GM19467 (cell line): ENCODE measurements at regions not wholly inside any gene's neighbourhood (a gene's known extent, or its start where the extent isn't known, plus 50 kb on each side); places are given as distances from the start of the nearest gene placed in this dataset.
"Not testable (repeated sequence)": the region's sequence is repeated elsewhere in the genome, so short reads cannot be mapped to it uniquely, and the experiment has no call there.

Experiments
- ATAC-seq: cut with Tn5 transposase; IDR thresholded peaks from one replicate; pipeline ENCODE4 v1.9.1; 2021; ENCODE audit warnings: mild to moderate bottlenecking, moderate library complexity; ENCODE audit not compliant: unreplicated experiment

DNA sequence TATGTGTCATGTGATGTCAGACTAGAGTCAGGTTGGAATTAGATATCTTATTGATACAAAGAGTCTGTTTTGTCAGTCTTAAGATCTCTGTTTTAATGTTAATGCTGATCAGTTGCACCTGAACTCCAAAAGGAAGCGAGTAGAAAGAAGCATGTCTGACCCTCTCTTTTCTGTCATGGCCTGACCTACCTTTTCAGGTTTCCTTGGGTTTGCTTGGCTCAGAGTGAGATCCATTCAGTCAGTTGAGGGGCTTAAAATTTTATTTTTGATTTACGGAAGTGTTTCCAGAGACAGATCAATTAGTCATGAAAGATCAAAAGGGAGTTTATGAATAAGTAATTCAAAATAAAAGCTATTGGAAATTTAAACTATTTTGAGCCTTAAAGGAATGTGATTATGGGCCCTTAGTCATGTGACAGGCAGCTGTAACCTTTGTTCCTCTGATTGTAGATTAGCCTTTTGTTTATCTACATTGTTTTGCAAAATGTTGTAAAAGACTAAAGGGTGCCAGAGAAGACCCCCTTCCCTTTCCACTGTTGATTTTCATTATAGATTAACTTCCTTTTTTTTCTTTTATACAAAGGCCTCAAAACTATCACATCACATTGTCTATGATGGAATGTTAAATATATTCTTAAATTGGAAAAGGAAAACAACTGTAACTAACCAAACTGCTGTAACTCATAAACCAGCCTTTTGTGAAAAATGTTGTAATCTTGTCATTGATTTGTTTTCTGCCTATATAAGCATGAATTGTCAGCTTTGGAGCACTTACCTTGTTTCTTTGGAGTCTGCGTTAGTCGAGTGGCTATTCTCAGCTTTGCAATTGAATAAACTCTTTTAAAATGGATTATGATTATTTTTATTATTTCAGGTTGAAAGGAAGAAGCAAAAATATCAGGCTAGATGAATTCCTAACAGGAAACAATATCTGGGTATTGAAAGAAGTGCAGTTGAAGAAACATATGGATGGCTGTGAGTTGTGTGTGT, 195.5 kb upstream of the MBL2 start:
- ATAC-seq = no peak

DNA sequence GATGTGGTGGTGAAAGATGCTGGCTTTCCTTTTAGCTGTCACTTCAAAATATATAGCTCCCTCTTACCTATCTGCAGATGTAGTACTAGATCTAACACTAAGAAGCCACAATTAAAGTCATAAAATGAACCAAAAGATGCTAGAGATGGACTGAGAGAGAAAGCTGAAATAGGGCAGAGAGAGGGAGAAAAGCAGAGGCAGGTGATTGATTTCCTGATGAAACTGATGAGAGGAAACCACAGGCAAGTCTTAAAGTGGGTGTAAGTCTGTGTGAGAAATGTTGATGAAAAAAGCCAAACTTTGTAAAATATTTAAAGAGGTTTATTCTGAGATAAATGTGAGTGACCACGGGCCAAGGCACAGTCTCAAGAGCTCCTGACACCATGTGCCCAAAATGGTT, 194.3 kb upstream of the MBL2 start:
- no peak for ATAC-seq

GRCh38 chr10:52965938-52966401, 193.4 kb upstream of the MBL2 start:
- peak; percentile 99 for ATAC-seq

GRCh38 chr10:52965509-52965908, 192.9 kb upstream of the MBL2 start:
- ATAC-seq = peak; percentile 2

- no peak for ATAC-seq
Measured at GRCh38 chr10:52961323-52961722, 188.7 kb upstream of the MBL2 start.

GRCh38 chr10:52959810-52960209, 187.2 kb upstream of the MBL2 start:
- no peak for ATAC-seq

- ATAC-seq = no peak
Measured at GRCh38 chr10:52956861-52957260, 184.3 kb upstream of the MBL2 start.

DNA sequence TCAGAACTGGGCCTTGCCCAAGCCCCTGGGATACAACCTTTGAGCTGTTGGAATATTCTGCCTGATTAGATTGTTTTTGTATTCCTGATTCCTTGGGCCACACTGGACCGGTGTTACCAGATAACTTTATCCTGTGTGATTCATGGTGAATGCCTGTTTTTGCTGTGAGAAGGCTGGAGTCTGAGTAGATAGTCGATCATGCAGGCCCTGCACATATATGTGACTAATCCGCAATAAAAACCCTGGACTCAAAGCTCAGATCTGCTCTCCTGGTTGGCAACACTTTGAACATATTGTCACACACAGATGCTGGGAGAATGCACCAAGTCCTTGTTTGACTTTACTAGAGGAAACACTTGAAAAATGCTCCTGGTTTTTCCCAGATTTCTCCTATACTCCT, 183.9 kb upstream of the MBL2 start:
- ATAC-seq = no peak

GRCh38 chr10:52955337-52955736, 182.8 kb upstream of the MBL2 start:
- no peak for ATAC-seq

GRCh38 chr10:52954407-52954806, 181.8 kb upstream of the MBL2 start:
- ATAC-seq = no peak

- no peak for ATAC-seq
Measured at GRCh38 chr10:52952391-52953055, 179.9 kb upstream of the MBL2 start.

GRCh38 chr10:52951824-52952223, 179.2 kb upstream of the MBL2 start:
- ATAC-seq = peak; percentile 98

- ATAC-seq = no peak
Measured at GRCh38 chr10:52950578-52950977, 178.0 kb upstream of the MBL2 start.

- ATAC-seq = no peak
Measured at GRCh38 chr10:52949899-52950298, 177.3 kb upstream of the MBL2 start.

DNA sequence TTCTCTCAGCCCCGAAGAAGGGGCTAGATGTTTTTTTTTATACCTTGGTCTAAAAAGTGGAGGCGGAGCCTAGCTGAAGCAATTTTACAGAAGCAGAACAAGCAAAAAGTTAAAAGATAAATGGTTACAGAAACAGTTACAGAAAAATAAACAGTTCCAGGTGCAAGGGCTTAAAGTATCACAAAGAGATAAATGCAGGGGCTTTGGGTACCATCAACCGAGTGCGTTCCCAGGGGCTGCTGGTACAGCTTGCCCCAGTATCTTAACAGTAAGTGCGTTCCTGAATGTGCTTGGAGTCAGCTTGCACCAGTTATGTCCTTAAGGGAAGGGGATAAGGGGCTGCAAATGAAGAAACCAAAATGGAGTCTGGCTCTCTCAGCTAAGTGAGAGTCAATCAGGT, 173.9 kb upstream of the MBL2 start:
- ATAC-seq = no peak

- not testable (repeated sequence) for ATAC-seq
Measured at GRCh38 chr10:52945521-52945920, 172.9 kb upstream of the MBL2 start.

DNA sequence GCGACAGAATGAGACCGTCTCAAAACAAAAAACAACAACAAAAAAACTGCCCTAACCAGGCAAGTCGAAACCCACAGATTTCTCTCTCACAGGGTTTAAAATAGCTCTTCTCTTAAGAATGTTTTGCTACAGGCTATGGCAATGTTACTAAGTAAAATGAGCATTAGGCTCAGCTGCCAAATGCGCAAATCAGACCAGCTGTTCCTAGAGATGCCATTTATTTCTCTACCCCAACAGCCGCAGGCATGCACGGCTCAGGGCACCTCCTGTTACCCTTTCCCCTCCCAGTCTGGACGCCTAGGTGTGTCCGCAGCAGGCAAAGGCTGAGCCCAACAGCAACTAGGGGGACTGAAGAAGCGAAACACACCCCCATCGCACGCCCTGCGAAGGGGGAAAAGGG, 168.3 kb upstream of the MBL2 start:
- no peak for ATAC-seq

DNA sequence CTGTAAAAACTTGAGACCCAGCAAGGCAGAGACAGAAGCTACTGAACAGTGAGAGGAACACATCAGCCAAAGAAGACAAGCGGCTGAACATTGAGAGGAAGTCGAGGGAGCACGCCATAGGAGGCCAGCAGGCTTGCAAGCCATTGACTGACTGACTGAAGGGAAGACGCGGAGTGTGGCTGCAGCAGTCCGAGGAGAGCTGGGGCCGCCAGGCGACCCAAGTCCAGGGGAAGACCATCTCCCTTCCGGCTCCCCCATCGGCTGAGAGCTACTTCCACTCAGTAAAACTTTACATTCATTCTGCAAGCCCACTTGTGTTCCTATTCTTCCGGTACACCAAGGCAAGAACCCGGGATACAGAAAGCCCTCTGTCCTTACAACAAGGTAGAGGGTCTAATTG, 167.3 kb upstream of the MBL2 start:
- ATAC-seq = no peak

GRCh38 chr10:52933748-52934147, 161.2 kb upstream of the MBL2 start:
- ATAC-seq = no peak

DNA sequence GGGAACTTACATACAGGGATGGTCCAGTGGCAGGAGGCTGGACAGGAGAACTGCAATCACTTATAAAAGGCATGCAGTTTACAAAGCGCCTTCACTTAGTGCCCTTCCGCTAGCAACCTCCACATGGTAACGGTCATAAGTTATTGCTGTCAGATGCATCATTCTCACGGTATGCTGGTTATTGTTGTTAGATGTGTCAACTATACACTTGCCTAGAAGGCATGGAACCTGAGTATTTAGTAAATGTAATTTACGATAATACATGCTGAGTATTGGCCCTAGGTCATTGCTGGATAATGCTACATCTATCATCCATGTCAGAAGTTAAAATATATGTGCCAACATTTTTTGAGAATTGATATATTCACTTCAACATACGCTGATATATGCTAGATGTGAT, 155.1 kb upstream of the MBL2 start:
- no peak for ATAC-seq

GRCh38 chr10:52923520-52923919, 150.9 kb upstream of the MBL2 start:
- ATAC-seq = no peak

GRCh38 chr10:52918714-52919305, 146.2 kb upstream of the MBL2 start:
- ATAC-seq = no peak
